Liver (tissue), 8 donors: ENCODE measurements at regions not wholly inside any gene's neighbourhood (a gene's known extent, or its start where the extent isn't known, plus 50 kb on each side); places are given as distances from the start of the nearest gene placed in this dataset.
"Not testable (repeated sequence)": the region's sequence is repeated elsewhere in the genome, so short reads cannot be mapped to it uniquely, and the experiment has no call there.

Source experiments
- DNase-seq: peaks from one replicate; pipeline ENCODE4 v3.0.0-alpha.2; 2017; ENCODE audit warnings: low spot score
- H3K27ac ChIP-seq, 2 donors: one replicate each; pipeline ENCODE4 v1.7.0; 2013; ENCODE audit warnings: inconsistent platforms in 2 of 2, low read length in 2 of 2, control low read depth in 1 of 2, low read depth in 1 of 2, mild to moderate bottlenecking in 1 of 2
- H3K27me3 ChIP-seq, 4 donors: one replicate each; pipeline versions ENCODE4 v1.6.1 to v1.7.0; 2013; ENCODE audit warnings: low read length in 3 of 4, inconsistent platforms in 1 of 4, mild to moderate bottlenecking in 1 of 4, moderate library complexity in 1 of 4; ENCODE audit not compliant: control insufficient read depth in 4 of 4, insufficient read depth in 4 of 4
- H3K36me3 ChIP-seq, 4 donors: one replicate each; pipeline versions ENCODE4 v1.6.1 to v1.7.0; 2013; ENCODE audit warnings: low read length in 3 of 4, mild to moderate bottlenecking in 3 of 4, low read depth in 1 of 4, moderate library complexity in 1 of 4; ENCODE audit not compliant: control insufficient read depth in 4 of 4, insufficient read depth in 3 of 4
- H3K4me1 ChIP-seq, 4 donors: one replicate each; pipeline versions ENCODE4 v1.6.1 to v1.7.0; 2013; ENCODE audit warnings: low read length in 3 of 4, mild to moderate bottlenecking in 3 of 4, moderate library complexity in 1 of 4; ENCODE audit not compliant: control insufficient read depth in 4 of 4, insufficient read depth in 4 of 4
- H3K4me3 ChIP-seq, 3 donors: one replicate each; pipeline versions ENCODE4 v1.6.1 to v1.7.0; 2013; ENCODE audit warnings: low read length in 3 of 3, control low read depth in 1 of 3, low read depth in 1 of 3, mild to moderate bottlenecking in 1 of 3
- H3K9ac ChIP-seq, 2 donors: one replicate each; pipeline ENCODE4 v1.7.0; 2013; ENCODE audit warnings: low read length in 2 of 2, mild to moderate bottlenecking in 2 of 2, moderate library complexity in 2 of 2, control low read depth in 1 of 2, low read depth in 1 of 2
- H3K9me3 ChIP-seq, 4 donors: one replicate each; pipeline versions ENCODE4 v1.6.1 to v1.7.0; 2013; ENCODE audit warnings: low read length in 3 of 4; ENCODE audit not compliant: control insufficient read depth in 4 of 4
- EGR1 ChIP-seq, 2 donors: IDR thresholded peaks; 2 replicates each; pipeline ENCODE4 v1.6.1; 2016 to 2018; ENCODE audit warnings: antibody characterized with exemption in 2 of 2, low read depth in 2 of 2
- FOXA2 ChIP-seq: IDR thresholded peaks from 2 replicates; pipeline ENCODE4 v1.6.1; 2016; ENCODE audit warnings: antibody characterized with exemption
- HNF4A ChIP-seq, 2 donors: conservative IDR thresholded peaks; 2 replicates each; pipeline ENCODE4 v1.6.1; 2016; ENCODE audit warnings: antibody characterized with exemption in 2 of 2, mild to moderate bottlenecking in 2 of 2
- HNF4G ChIP-seq: IDR thresholded peaks from 2 replicates; pipeline ENCODE4 v1.6.1; 2016; ENCODE audit warnings: antibody characterized with exemption
- JUND ChIP-seq, 2 donors: IDR thresholded peaks; 2 replicates each; pipeline ENCODE4 v1.6.1; 2016; ENCODE audit warnings: antibody characterized with exemption in 2 of 2
- NR2F2 ChIP-seq: IDR thresholded peaks from 2 replicates; pipeline ENCODE4 v1.6.1; 2016; ENCODE audit warnings: antibody characterized with exemption
- RAD21 ChIP-seq, 2 donors: IDR thresholded peaks; 2 replicates each; pipeline ENCODE4 v1.6.1; 2016; ENCODE audit warnings: antibody characterized with exemption in 2 of 2, mild to moderate bottlenecking in 2 of 2
- RXRA ChIP-seq, 2 donors: IDR thresholded peaks; 2 replicates each; pipeline ENCODE4 v1.6.1; 2017 to 2018; ENCODE audit warnings: antibody characterized with exemption in 2 of 2, mild to moderate bottlenecking in 1 of 2
- SP1 ChIP-seq: IDR thresholded peaks from 2 replicates; pipeline ENCODE4 v1.6.1; 2018; ENCODE audit warnings: antibody characterized with exemption, mild to moderate bottlenecking
- TAF1 ChIP-seq: conservative IDR thresholded peaks from 2 replicates; pipeline ENCODE4 v1.6.1; 2016; ENCODE audit warnings: antibody characterized with exemption, mild to moderate bottlenecking
- WGBS: extraction: QIAGEN DNeasy Blood & Tissue Kit; methylation state at CpG from one replicate; pipeline ENCODE4 v1.1.7; 2013; 5-methylcytosine and 5-hydroxymethylcytosine counted together
- TF ChIP-seq, protein P1 (sequence below): fragments of 150-350 bp; IDR thresholded peaks from 2 replicates; pipeline ENCODE4 v1.5.1; 2017; ENCODE audit warnings: improper control_type of control experiment, low read depth, low read length; ENCODE audit not compliant: missing input control
- TF ChIP-seq, protein P2 (sequence below): IDR thresholded peaks from 2 replicates; pipeline ENCODE4 v1.6.1; 2016; ENCODE audit warnings: antibody characterized with exemption
- TF ChIP-seq, protein P3 (sequence below): IDR thresholded peaks from 2 replicates; pipeline ENCODE4 v1.6.1; 2016; ENCODE audit warnings: antibody characterized with exemption
- TF ChIP-seq, protein P4 (sequence below): IDR thresholded peaks from 2 replicates; pipeline ENCODE4 v1.6.1; 2016; ENCODE audit warnings: antibody characterized with exemption
- donor health status: healthy.
- donor health status: healthy.
- donor health status: healthy.
- donor health status: healthy.
- donor health status: healthy.

DNA sequence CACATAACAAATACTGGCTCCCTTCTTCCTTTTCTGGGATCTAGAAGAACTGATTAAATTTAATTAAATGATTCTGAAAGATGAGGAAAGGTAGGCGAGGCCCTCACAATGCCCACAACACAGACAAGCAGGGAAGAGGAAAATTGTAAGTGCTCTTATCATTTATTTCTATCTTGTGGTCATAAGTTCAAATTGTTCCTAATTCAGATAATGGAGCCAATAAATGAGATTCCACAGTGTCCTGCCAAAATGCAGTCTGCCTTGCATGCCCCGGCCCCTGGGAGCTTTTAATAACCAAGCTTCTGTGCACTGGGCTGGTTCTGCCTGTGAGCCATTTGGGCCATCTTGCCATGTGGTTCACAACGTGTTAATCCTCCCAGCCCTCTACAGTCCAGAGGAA is 97.0 kb downstream of the CMC2 start (continued):
- TF ChIP-seq, protein P1, sequence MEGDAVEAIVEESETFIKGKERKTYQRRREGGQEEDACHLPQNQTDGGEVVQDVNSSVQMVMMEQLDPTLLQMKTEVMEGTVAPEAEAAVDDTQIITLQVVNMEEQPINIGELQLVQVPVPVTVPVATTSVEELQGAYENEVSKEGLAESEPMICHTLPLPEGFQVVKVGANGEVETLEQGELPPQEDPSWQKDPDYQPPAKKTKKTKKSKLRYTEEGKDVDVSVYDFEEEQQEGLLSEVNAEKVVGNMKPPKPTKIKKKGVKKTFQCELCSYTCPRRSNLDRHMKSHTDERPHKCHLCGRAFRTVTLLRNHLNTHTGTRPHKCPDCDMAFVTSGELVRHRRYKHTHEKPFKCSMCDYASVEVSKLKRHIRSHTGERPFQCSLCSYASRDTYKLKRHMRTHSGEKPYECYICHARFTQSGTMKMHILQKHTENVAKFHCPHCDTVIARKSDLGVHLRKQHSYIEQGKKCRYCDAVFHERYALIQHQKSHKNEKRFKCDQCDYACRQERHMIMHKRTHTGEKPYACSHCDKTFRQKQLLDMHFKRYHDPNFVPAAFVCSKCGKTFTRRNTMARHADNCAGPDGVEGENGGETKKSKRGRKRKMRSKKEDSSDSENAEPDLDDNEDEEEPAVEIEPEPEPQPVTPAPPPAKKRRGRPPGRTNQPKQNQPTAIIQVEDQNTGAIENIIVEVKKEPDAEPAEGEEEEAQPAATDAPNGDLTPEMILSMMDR, result no peak
- TF ChIP-seq NR2F2, result no peak
- TF ChIP-seq EGR1 (IDR thresholded peaks at IDR 0.05; ENCODE audit: low read depth in 2 of 2), result no peak
- no peak for TF ChIP-seq TAF1
- TF ChIP-seq SP1, result no peak
- no peak for TF ChIP-seq JUND (IDR thresholded peaks at IDR 0.05)

DNA sequence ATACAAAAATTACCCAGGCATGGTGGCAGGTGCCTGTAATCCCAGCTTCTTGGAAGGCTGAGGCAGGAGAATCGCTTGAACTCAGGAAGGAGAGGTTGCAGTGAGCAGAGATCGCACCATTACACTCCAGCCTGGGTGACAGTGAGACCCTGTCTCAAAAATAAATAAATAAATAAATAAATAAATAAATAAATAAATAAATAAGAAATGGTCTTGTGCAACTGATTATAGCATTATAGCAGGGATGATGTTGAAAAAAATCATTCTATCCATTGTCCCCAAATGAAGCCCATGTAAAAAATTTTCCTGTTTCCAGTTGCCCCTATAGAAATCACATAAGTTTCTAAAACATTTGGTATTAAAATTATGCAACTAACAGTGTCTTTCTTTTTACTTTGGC is 100.5 kb downstream of the CMC2 start:
- H3K27me3 ChIP-seq, DNase-seq, H3K9ac ChIP-seq, H3K4me3 ChIP-seq, H3K36me3 ChIP-seq, H3K27ac ChIP-seq, H3K9me3 ChIP-seq, H3K4me1 ChIP-seq: not testable (repeated sequence)
- 98% methylated on average over 2 of the region's 2 CpGs for WGBS

DNA sequence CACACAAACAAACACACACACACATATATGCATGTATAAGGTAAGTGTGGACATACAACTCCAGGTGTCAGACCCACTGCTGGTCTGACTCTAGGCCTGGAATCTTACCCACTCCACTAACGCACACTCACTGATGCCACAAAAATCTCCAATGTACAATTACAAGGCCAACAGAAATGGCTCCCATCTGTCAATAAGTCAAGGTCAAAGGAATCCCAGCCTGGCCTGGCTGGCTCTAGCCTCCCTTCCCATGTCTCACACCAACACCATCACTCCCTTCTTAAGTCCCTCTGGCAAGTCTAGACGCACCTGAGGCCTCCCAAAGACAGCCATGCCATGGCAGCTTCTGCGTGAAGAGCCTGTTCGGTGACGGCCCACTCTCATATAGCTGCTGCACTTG is 99.2 kb upstream of the CDYL2 start:
- TF ChIP-seq, protein P2, sequence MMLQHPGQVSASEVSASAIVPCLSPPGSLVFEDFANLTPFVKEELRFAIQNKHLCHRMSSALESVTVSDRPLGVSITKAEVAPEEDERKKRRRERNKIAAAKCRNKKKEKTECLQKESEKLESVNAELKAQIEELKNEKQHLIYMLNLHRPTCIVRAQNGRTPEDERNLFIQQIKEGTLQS, result no peak
- TF ChIP-seq NR2F2 (no peak), TAF1 (no peak), RXRA (IDR thresholded peaks at IDR 0.05) (no peak), RAD21 (IDR thresholded peaks at IDR 0.05) (no peak), HNF4A (conservative IDR thresholded peaks at IDR 0.05) (no peak), JUND (IDR thresholded peaks at IDR 0.05) (no peak), FOXA2 (no peak), HNF4G (no peak), SP1 (no peak)
- TF ChIP-seq, protein P3, sequence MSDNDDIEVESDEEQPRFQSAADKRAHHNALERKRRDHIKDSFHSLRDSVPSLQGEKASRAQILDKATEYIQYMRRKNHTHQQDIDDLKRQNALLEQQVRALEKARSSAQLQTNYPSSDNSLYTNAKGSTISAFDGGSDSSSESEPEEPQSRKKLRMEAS, result no peak
- TF ChIP-seq, protein P4, sequence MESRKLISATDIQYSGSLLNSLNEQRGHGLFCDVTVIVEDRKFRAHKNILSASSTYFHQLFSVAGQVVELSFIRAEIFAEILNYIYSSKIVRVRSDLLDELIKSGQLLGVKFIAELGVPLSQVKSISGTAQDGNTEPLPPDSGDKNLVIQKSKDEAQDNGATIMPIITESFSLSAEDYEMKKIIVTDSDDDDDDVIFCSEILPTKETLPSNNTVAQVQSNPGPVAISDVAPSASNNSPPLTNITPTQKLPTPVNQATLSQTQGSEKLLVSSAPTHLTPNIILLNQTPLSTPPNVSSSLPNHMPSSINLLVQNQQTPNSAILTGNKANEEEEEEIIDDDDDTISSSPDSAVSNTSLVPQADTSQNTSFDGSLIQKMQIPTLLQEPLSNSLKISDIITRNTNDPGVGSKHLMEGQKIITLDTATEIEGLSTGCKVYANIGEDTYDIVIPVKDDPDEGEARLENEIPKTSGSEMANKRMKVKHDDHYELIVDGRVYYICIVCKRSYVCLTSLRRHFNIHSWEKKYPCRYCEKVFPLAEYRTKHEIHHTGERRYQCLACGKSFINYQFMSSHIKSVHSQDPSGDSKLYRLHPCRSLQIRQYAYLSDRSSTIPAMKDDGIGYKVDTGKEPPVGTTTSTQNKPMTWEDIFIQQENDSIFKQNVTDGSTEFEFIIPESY, result no peak
- WGBS, result 96% methylated on average over 5 of the region's 5 CpGs
- peaks cover 0 to 12% (median 0%) of the 10 kb centered on the region in 4 donors for H3K4me1 ChIP-seq

More for the DNA sequence above, 99.2 kb upstream of the CDYL2 start:
- Histone ChIP-seq H3K36me3 (no peaks in the 10 kb centered on the region), H3K27me3 (no peaks in the 10 kb centered on the region), H3K9me3 (no peaks in the 10 kb centered on the region), H3K27ac (no peak overlapping the region), H3K9ac (no peak overlapping the region), H3K4me3 (no peak overlapping the region)
- DNase-seq, result no peak
